Fibroblast of skin of left quadriceps (primary cell): ENCODE measurements at regions not wholly inside any gene's neighbourhood (a gene's known extent, or its start where the extent isn't known, plus 50 kb on each side); places are given as distances from the start of the nearest gene placed in this dataset.
"Not testable (repeated sequence)": the region's sequence is repeated elsewhere in the genome, so short reads cannot be mapped to it uniquely, and the experiment has no call there.

Experiments
- DNase-seq, 2 experiments: peaks; one replicate each; pipeline ENCODE4 v3.0.0-alpha.2; 2013; ENCODE audit warnings: low read depth in 2 of 2

DNA sequence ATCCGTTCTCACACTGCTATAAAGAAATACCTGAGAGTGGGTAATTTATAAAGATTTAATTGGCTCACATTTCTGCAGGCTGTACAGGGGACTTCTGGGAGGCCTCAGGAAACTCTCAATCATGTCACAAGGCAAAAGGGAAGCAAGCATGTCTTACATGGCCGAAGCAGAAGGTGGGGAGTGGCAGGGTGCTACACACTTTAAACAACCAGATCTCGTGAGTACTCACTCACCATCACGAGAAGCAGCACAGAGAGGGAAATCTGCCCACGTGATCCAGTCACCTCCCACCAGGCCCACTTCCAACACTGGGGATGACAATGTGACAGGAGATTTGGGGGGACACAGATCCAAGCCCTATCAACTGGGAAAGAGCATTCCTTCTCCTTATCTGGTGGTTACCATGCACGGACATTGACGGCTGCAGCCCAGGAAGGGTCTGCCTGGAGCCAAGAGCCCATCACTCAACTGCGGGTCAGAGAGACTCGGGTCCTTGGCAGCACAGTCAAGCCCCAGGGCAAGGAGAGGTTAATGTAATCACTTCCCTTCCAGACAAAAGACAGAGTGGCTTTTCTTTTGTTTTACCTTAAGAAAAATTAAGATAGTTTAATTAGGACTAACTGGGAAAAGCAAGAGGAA lies 112.3 kb upstream of the CST7 start:
- no peak for DNase-seq

DNA sequence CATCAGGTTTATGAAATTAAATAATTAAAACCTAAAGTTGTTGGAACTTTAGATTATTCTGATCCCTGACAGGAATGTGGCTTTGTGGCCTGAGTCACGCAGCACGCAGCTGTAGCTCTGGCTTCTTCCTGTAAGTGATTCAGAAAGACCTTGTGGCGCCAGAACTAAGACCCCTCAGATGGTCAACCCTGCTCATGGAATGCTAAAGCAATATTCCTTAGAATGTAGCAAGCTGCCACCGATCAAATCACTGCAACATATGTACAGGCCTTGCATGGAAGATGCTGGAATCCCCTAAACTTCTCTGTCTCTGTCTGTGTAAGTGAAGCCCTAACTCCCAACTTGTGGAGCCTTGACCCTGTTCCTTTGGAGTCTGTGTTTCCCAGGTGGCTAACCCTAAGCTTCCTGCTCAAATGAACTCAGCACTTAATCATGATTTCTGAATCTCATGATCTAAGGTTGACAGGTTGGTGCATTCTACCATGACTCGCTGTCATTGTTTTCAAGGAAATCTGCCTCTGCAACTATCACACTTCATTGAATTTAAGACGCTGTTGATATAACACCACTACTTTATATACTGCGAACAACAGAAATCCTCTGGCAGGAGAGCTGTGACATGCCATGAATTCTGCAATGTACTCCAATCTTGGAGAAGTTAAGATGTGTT lies 111.2 kb upstream of the CST7 start:
- peak; percentile 38 to 48 for DNase-seq

DNA sequence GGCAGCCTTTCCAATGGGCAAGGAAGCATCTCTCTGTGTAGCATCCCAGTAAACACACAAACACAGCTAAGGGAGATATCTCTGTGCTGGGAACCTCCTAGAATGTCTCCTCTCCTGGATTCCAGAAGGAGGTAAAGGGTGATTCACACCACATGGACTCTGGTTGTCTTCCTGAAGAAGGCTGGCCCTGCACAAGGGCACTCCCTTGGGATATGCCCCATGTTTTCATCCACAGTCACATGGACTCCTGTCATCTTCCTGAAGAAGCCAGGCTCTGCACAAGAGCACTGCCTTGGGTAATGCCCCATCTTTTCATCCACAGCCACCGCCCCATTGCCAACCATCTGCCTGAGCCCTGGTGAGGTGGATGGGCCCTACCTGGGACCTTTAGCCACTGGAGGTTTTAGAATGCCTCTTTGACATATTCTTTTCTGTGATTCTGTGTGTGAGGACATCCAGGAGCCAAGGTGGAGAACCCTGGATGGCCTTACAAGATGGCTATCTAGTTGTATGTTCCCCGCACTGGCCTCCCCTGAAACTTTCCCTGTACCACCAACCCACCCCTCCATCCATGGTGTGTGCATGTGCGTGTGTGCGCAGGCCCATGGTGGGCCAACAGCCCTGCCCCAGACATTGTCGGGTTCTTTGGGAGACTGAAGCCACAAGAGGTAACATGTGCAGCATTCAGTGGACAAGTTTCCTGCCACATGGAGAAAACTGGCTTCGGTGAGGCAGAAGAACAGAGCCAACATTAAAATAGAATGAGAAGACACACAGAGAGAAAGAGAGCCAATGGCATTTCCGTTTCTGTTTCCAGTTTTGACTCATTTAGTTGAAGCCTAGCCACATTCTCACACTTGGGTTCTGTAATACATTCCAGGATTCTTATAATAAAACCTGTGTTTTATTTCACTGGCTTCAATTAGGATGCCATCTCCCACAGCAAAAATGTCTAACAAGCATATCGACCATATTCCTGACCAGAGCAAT lies 110.2 kb upstream of the CST7 start:
- peak; percentile 79 for DNase-seq

DNA sequence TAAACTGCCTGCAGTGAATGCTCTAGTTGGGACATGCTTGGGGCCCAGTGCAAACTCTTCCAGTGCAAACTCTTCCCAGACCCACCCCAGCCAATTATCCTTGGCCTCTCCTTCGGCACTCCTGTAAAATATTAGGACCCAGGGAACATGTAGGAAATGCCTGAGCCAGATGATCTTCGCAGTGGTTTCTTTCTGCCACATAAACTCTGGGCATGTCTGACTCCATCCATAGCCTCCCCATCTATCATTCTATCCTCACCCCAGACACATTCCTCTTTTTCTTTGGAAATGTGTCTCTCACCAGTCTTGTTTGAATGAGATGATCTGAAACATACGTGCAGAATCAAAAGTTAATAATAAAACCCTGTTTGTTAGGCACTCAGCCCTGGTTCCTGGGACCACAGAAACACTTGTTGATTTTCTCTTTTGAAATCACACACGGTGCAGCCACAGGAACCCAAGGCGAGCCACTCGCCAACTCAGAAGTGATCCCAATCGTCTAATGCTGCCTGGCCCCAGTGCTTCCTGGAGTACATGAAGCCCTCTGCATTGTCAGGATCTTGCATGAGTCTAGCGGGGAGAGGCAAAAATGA lies 108.9 kb upstream of the CST7 start:
- DNase-seq, result peak; percentile 92 to 94

DNA sequence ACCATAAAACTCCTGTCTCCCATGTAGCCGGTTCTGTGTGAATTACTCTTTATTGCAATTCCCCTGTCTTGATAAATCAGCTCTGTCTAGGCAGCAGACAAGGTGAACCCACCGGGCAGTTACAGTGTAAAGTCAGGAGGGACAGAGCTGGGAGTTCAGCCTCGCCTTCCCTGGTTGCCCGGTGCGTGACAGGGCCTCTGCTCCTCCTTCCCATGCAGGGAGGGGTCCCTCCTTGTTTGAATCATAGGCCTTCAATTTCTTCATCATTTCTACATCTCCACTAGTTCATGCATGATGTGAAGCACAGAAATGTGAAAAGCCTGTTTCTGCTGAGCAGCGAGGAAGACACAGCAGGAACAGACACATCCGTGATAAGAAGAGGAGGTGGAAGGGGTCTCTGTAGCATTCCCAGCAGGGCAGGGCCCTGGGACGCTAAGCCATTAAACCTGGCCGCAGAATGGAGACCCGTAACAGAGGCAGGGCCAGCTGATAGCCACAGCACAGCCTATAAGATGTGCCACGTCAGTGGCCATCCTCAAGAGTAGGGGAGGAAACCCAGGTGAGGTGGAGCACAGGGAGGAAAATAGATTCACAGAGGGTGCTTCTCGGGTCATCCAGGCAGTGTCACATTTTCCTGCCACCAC lies 106.7 kb upstream of the CST7 start:
- no peak for DNase-seq

DNA sequence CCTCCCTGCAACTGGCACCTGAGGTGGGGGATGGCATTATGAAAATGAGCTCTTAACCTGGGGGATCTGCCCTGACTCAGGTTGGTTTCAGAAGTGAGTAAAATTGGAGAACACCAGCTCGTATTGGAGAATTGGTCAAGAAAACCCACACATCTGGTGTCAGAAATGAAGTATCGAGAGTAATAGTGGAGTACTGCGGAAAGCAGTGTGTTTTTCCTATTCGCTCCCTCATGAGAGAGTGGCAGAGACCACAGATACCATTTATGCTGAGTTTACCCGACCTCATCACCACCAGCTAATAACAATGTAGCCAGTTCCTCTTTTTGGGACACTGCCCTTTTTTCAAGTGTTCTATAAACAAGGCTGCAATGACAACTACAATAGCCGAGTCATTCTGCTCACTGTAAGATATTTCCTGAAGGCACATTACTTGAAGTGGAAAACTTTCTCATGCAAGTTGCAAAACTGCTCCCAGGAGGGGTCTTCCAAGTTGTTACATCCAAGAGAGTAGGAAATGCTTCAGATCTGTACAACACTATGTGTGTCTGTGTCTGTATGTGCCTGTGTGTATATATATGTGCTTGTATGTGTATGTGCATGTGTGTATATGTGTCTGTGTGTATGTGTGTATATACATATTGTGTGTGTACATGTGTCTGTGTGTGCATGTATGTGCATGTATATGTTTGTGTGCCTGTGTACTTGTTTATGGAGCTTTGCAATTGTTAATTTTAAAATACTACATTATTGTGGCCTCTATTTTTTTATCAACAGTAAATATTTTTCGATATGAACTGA lies 106.0 kb upstream of the CST7 start:
- no peak for DNase-seq

DNA sequence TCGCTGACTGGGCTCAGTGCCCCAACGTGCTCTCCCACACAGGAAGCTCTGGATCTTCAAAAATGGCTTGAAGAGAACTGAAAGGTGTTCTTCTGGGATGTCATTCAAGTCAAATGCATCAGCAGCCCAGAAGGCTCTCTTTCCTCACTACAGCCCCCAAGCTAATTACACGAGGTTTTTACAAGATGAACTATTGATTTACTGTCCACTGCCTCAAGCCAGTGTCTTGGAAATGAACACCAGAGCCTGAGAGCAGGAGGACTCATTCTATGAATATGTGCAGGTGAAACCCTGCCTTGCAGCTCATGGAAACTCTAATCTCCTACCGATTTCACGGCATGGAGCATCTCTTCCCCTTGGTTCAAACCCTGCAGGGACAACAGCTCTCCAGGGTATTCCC lies 98.9 kb upstream of the CST7 start:
- no peak for DNase-seq

DNA sequence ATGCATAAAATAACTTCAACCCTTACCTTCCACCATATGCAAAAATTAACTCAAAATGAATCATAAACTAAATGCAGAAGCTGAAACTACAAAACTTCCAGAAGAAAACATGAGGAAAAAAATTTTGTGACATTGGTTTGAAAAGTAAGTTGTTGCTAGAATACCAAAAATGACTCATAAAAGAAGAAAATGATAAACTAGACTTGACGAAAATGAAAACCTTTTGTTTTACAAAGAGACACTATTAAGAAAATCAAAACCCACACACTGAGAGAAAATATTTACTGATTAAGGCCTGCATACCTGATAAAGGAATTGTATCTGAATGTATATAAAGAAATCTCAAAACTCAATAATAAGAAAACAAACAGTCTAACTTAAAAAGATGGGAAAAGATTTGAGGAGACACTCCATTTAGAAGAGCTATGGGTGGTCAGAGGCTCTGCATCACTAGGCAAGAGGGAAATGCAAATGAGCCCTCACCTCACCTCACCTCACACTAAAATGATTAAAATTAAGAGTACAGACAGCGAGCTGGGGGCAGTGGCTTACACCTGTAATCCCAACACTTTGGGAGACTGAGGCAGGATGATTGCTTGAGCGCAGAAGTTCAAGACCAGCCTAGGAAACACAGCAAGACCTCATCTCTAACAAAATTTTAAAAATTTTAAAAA lies 97.6 kb upstream of the CST7 start:
- DNase-seq, result no peak

DNA sequence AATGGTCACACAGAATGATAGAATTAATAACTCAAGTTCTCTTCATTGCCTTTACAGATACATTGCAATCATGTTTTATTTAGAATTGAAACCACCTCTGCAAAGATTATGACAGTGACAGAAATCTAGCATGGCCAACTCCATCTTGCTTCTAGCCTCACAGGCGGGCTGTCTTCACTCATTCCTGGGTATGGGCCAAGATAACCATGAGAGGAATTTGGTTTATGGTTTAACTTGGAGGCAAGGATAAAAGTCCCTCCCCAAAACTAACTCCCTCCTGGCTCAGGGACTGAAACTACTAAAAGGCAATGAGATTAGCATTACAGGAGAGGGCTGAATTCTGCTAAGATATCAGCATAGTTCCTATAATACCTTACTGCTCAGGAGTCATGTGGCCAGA lies 95.2 kb upstream of the CST7 start:
- DNase-seq, result no peak

DNA sequence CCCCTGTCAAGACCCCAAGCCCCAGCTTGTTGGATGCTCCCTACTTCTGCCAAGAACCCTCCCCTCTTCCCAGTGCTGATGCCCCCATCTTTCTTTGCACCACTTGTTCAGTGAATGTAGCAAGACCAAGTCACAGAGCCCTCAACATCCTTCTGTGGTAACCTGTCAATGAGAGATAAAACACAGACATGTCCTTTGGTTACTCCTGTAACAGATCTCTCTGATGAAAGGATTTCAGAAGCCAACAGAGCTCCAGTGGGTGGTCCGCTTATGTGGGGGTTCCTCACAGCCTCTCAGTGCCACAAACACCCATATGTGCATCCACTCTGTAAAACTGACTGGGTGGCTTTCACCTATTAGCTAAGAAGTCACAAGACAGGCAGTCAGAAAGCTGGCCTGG lies 93.2 kb upstream of the CST7 start:
- DNase-seq, result no peak

DNA sequence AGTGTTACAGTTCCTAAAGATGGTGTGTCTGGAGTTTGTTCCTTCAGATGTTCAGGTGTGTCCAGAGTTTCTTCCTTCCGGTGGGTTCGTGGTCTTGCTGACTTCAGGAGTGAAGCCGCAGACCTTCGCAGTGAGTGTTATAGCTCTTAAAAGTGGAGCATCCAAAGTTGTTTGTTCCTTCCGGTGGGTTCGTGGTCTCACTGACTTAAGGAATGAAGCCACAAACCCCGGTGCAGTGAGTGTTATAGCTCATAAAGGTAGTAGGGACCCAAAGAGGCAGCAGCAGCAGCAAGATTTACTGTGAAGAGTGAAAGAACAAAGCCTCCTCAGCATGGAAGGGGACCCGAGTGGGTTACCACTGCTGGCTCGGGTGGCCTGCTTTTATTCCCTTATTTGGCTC lies 90.6 kb upstream of the CST7 start:
- DNase-seq, result not testable (repeated sequence)

DNA sequence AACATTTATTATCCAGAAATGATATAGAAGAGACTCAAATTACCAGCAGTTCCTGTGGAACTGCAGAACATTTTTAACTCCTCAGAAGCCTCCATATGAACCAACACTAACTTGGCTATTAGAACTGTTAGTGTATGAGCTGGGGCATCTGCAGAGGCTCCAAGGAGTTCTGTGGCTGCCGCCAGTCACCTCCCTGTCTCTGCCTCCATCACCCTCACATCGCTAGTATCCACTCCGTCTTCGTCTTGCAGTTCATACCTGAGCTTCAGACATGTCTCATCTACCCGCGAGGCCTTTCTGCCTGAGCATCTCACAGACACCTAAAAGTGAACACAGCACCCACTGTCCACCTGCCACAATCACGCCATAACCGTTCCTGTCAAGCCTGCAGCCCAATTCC lies 89.5 kb upstream of the CST7 start:
- no peak for DNase-seq

DNA sequence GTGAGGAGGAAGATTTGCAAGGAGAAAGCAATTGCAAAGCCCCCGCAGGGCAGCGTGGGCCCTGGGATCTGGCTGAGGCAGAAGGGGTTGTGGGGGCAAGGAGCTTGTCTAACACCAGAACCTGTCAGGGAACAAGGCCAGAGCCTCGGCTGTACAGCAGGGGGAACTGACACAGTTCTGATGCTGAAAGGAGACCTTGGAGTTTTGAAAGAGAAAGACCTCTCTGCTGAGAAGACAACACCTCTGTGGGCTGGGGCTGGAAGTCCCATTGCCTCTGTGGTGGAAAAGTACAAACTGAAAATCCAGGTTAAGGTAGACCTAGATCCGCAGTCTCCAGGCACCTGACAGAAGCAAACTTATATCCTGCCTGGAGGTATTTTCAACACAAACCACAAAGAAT lies 86.9 kb upstream of the CST7 start:
- no peak for DNase-seq

DNA sequence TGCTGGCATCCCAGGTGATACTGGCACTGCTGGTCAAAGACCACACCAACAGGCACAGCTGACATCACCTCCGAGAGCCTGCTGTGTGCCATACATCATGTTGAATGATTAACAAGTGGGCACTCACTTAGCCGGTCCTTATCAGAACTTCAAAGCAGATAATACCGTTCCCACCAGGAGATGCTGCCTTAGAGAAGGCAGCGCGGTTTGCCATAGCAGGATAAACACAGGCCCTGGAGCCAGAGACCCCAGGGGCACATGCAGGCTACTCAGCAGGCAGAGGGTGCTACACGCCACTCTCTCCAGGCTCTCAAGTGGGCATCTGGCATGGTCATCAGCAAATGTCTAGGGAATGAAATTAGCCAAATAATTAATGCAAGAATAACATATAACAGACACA lies 86.5 kb upstream of the CST7 start:
- DNase-seq, result no peak

DNA sequence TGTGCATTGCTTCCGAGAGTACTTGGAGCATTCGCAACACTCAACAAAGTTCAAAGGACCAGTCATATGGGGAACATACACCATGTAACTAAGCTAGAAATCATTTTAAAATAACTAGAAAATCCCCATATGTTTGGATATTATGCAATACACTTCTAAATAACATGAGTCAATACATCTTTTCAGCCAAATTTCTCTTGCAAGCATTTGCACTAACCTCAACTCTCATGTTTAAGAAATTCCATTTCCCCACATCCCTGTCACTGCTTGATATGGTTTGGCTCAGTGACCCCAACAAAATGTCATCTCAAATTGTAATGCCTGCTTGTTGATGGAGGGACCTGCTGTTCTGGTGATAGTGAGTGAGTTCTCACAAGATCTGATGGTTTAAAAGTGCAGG lies 85.7 kb upstream of the CST7 start:
- DNase-seq, result peak; percentile 84 to 85

DNA sequence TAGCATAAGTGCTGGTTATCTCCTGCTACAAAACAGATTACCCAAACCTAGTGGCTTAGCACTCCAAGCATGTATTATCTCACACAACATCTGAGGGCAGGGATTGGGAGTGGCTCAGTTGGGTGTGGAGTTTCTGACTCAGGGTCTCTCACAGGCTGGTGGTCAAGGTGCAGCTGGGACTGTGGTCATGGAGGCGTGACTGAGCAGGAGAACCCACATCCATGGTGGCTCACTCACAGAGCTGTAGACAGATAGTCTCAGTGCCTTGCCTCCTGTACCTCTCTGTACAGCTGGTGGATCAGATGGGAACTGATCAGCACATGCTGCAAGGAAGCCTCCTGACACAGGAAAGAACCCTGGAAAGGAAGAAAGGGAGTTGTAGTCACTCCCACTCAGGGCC lies 83.1 kb upstream of the CST7 start:
- DNase-seq, result no peak

DNA sequence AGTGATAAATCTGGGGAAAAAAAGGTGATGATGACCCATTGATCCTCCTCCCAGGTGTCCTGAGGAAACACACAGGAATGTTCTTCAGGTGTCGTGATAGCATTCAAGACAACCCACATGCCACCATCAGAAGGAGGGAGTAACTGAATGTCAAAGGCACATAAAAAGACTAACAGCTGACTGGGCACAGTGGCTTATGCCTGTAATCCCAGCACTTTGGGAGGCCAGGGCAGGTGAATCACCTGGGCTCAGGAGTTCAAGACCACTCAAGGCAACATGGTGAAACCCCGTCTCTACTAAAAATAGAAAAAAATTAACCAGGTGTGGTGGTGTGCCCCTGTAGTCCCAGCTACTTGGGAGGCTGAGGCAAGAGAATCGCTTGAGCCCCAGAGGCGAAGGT lies 82.3 kb upstream of the CST7 start:
- no peak for DNase-seq

DNA sequence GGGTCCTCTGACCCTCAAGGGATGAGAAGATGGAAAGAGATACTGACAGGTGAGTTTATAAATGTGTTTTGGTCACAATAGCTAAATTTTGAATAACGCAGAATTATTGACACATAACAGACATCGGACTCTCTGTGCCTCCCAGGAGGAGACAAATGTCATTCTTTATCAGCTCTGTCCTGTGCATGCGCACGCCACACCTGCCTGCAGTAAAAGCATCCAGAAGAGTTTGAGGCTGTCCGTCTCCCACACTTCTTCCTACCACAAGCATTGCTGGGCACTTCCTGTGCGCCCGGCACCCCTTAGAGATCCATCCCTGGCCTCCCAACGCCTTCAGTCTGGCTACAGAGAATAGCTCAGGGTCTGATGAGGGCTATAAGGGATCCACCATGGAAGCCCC lies 81.5 kb upstream of the CST7 start:
- DNase-seq, result no peak

DNA sequence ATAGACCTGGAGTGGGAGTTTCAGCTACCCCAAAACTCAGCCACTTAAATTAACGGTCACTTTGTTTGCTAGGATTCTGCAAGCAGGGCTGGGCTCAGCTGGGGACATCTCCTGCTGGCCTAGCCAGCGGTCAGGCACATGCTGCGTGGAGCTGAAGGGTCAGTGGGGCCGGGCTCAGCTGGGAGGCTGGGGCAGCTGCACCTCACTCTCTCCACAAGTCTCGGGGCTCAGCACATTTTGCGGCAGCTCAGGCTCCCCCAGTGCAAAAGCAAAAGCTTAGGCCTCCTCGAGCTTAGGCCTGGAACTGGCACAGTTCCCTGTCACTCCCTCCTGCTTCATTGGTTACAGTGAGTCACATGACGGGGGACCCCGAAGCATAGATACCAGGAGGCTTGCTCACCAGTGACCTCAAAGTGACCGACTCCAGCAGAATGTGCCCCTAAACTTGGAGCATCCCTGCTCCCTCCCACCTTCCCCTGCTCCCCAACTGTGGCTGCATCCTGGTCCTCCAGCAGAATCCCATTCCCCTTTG lies 80.6 kb upstream of the CST7 start:
- DNase-seq, result no peak

DNA sequence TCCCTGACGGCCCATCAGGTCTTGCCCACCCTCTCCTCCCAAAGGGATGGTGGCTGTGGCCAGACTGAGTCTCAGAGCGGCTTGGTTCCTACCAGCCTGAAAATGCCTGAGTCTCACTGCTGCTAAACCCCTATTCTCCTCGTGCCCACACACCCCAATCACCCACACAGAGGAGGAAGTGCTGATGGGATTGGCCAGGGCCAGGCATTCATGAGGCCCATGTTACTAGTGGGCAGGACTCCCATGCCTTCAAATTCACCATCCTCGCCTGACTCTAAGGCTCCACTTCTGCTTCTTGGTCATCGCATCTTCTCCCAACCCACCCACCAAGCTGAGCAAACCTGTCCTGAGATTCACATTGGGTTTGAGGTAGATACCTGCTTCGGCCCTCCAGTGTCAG lies 80.1 kb upstream of the CST7 start:
- no peak for DNase-seq
